ENCODE measurements at regions not wholly inside any gene's neighbourhood (a gene's known extent, or its start where the extent isn't known, plus 50 kb on each side); places are given as distances from the start of the nearest gene placed in this dataset.

DNA sequence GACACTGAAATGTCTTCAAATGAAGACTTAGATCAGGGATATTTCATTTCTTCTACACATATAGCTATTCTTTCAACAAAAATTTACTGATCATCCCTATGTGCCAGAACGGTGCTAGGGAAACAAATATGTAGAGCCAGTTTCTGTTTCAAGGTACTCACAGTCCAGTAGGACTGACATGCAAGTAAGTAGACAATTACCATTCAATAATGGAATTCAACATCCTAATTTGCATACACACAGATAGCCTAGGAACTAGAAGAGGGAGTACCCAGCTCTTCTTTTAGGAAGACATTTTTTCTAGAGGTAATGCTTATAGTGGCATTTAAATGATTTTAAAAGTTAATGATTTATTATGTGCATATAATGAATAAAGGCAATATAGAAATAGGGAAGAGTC, 388.8 kb downstream of the ZSWIM6 start:
- TF ChIP-seq, protein P1, sequence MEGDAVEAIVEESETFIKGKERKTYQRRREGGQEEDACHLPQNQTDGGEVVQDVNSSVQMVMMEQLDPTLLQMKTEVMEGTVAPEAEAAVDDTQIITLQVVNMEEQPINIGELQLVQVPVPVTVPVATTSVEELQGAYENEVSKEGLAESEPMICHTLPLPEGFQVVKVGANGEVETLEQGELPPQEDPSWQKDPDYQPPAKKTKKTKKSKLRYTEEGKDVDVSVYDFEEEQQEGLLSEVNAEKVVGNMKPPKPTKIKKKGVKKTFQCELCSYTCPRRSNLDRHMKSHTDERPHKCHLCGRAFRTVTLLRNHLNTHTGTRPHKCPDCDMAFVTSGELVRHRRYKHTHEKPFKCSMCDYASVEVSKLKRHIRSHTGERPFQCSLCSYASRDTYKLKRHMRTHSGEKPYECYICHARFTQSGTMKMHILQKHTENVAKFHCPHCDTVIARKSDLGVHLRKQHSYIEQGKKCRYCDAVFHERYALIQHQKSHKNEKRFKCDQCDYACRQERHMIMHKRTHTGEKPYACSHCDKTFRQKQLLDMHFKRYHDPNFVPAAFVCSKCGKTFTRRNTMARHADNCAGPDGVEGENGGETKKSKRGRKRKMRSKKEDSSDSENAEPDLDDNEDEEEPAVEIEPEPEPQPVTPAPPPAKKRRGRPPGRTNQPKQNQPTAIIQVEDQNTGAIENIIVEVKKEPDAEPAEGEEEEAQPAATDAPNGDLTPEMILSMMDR (IDR thresholded peaks at IDR 0.05), result no peak
- no peak for TF ChIP-seq POLR2A (IDR thresholded peaks at IDR 0.05)
